Neuron (in vitro differentiated cells): ENCODE measurements at regions not wholly inside any gene's neighbourhood (a gene's known extent, or its start where the extent isn't known, plus 50 kb on each side); places are given as distances from the start of the nearest gene placed in this dataset.
A peak's percentile ranks its signal among the peaks of the same experiment; 100 is the strongest.

Experiments used
- H2AFZ ChIP-seq: one replicate; pipeline ENCODE4 v1.6.1; 2013; ENCODE audit warnings: low read depth, mild to moderate bottlenecking, inconsistent platforms, low read length, moderate library complexity
- H3K27me3 ChIP-seq: one replicate; pipeline ENCODE4 v1.6.1; 2013; ENCODE audit warnings: low read length; ENCODE audit not compliant: insufficient read depth
- H3K36me3 ChIP-seq: one replicate; pipeline ENCODE4 v1.6.1; 2013; ENCODE audit warnings: low read length; ENCODE audit not compliant: insufficient read depth
- H3K4me1 ChIP-seq: one replicate; pipeline ENCODE4 v1.6.1; 2013; ENCODE audit warnings: low read length; ENCODE audit not compliant: insufficient read depth
- H3K4me3 ChIP-seq: 2 replicates; pipeline ENCODE4 v1.5.1; 2013; ENCODE audit warnings: mild to moderate bottlenecking, low read length, moderate library complexity
- H3K9me3 ChIP-seq: one replicate; pipeline ENCODE4 v1.6.1; 2013; ENCODE audit warnings: low read length

DNA sequence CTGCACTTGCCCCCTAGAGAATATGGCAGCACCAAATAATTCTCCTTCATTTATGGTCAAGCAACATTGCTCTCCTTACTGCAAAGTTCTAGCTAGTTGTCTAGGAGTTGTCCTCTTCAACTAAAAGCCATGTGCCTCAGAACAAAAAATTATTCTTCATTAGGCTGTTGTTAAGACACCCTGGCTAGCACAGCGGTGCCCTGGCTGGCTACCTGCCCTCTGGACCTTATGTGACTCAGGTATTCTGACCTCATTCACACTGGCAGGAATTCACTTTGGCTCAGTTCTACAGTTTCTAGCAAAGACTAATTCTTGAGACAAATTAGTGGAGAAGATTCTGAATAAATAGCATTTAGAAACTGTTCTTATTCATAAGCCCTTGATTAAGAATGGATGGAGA lies 224.4 kb upstream of the KRR1 start:
- Histone ChIP-seq H3K27me3 (no peaks in the 10 kb centered on the region), H3K4me3 (no peak overlapping the region), H2AFZ (no peak overlapping the region), H3K36me3 (no peaks in the 10 kb centered on the region), H3K4me1 (no peaks in the 10 kb centered on the region), H3K9me3 (no peaks in the 10 kb centered on the region)

DNA sequence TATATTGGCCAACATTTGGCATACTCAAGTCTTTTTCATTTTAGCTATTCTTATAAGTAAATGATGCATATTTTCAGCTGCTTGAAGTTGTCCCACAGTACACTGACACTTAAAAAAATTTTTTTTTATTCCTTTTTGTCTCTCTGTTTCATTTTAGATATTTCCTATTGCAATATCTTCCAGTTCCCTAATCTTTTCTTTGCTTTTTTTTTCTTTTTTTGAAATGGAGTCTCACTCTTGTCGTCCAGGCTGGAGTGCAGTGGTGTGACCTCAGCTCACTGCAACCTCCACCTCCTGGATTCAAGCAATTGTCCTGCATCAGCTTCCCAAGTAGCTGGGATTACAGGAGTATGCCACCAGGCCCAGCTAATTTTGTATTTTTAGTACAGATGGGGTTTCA lies 217.4 kb upstream of the KRR1 start:
- Histone ChIP-seq H3K36me3 (no peaks in the 10 kb centered on the region), H3K4me1 (peaks cover 19% of the 10 kb centered on the region)

DNA sequence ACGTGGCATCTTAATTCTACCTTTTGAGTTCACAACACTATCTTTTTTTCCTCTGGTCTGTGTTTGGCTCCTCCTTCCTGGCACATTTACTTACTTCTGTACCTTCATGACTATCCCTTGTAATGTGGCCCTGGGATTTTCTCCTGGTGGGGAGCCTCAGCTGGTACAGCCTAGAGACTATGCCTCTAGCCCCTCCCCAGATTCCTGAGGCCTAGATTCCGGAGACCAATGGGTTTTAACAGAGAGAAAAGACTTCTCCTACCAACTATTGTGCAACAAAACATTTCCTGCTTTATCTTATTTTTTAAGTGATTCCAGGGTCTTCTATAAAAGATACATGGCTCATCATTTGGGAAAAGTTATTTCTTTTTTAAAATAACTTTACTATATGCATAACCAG lies 216.2 kb upstream of the KRR1 start:
- Histone ChIP-seq H2AFZ (peak overlapping the region; percentile 54), H3K27me3 (no peaks in the 10 kb centered on the region), H3K4me3 (no peak overlapping the region), H3K4me1 (peaks cover 28% of the 10 kb centered on the region), H3K9me3 (no peaks in the 10 kb centered on the region), H3K36me3 (no peaks in the 10 kb centered on the region)

More for the DNA sequence above, 217.4 kb upstream of the KRR1 start:
- H3K27me3 ChIP-seq = no peaks in the 10 kb centered on the region
- no peaks in the 10 kb centered on the region for H3K9me3 ChIP-seq
- no peak overlapping the region for H3K4me3 ChIP-seq
- H2AFZ ChIP-seq = no peak overlapping the region

DNA sequence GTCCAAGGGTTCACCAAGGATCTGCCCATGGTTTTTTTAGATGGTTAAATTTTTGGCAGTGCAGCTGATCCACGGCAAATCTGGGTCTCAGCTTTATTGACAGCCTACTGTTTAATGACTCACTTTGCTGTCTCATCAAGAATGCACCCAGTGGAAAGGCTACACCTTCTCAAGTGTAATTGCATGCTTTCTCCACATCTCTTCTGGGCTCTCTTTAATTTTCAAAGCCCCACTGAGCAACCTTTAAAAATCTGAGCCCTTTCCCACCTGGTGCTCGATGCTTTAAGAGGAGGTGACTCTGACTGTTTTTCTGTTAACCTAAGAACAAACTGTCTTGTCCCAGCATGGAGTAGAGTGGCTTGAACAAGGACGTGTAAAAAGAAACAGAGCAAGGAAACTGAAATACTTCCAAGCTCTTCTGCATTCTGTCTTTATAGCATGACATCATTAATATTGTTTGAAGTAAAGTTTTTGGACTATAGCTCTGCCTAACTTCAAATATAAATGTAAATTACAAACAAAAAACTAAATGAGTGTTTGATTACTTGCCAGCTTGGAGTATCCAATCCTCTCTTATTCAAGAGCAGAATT lies 214.2 kb upstream of the KRR1 start:
- Histone ChIP-seq H3K4me1 (peaks cover 46% of the 10 kb centered on the region), H3K4me3 (no peak overlapping the region), H3K9me3 (no peaks in the 10 kb centered on the region), H3K27me3 (no peaks in the 10 kb centered on the region), H2AFZ (no peak overlapping the region), H3K36me3 (no peaks in the 10 kb centered on the region)

DNA sequence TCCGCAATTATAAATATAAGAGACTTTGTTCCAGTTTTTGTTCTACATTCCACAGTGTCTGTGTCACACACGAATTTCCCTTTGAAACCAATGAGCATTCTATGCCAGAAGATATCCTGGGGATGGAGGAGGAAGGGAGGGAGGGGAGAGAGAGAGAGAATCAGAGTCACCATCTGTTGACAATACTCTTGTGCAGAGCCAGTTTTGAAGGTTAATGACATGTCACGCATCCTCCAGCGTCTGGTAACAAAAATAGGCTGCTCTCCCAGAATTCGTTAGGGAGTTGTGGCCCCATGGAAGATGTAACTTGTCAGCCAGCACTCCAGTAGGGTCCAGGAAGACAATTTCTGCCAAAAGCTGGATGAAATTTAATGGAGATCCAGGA lies 213.5 kb upstream of the KRR1 start:
- H2AFZ ChIP-seq = no peak overlapping the region
- H3K4me3 ChIP-seq = no peak overlapping the region
- no peaks in the 10 kb centered on the region for H3K27me3 ChIP-seq
- H3K36me3 ChIP-seq = no peaks in the 10 kb centered on the region
- H3K9me3 ChIP-seq = no peaks in the 10 kb centered on the region
- peaks cover 49% of the 10 kb centered on the region for H3K4me1 ChIP-seq

DNA sequence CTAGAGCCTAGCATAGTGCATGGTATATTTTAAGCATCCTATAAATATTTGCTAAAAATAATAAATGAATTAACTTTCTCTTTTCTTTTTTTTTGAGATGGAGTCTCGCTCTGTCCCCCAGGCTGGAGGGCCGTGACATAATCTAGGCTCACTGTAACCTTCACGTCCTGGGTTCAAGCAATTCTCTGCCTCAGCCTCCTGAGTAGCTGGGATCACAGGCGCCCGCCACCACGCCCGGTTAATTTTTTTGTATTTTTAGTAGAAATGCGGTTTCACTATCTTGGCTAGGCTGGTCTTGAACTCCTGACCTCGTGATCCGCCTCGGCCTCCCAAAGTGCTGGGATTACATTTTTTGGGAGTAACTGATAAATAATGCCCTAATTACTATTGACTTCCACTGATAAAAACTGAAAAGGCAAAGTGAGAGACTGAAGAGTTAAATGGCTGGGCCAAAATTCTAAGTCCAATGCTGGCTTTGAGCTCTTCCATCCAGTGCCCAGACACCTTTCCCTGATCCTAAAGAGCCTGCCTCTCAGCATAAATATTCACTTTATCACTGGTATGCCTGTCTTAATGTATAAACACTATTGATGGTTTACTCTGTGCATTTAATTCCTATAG lies 213.0 kb upstream of the KRR1 start:
- Histone ChIP-seq H3K4me1 (peaks cover 49% of the 10 kb centered on the region), H2AFZ (no peak overlapping the region), H3K27me3 (no peaks in the 10 kb centered on the region), H3K9me3 (no peaks in the 10 kb centered on the region), H3K4me3 (no peak overlapping the region), H3K36me3 (no peaks in the 10 kb centered on the region)

DNA sequence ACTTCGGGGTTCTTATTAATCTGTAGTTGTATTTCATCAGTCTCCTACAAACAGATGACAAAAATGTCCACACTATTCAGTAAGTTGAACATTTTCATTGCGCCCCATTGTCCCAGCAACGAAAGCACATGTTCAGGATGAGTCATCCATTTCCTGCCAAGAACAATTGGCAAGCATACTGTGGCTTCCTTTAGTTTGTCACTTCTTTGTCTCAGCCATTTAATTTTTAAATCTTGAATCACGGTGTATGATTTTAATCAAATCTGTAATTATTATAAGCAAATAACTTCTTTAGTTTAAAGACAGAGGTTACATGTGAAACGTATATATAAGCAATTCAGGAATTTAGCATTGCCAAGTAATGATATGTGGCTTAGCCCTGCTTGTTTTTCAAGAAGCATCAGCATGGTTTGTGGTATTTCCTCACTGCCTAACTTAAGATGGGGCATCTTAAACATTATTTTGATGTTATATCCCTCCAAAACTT lies 211.3 kb upstream of the KRR1 start:
- no peaks in the 10 kb centered on the region for H3K27me3 ChIP-seq
- peaks cover 49% of the 10 kb centered on the region for H3K4me1 ChIP-seq
- no peak overlapping the region for H3K4me3 ChIP-seq
- H3K36me3 ChIP-seq = no peaks in the 10 kb centered on the region
- peak overlapping the region; percentile 33 for H2AFZ ChIP-seq
- H3K9me3 ChIP-seq = no peaks in the 10 kb centered on the region

DNA sequence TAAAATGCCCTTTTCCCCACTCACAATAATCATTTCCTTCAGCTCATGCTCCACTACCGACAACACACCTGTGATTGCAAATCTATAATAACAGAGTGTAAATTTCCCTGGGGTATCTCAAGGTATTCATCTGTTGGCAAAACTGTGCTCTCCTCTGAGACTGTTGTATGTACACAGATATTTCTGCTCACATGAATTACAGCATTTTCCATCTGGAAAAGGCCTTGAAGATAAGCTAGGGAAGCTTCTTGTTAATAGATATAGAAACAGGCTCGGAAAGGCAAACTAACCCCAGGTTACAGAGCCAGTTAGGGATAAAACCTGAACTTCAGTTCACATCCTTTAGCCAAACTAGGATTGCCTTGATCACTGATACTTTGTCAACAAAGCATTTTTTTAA lies 210.4 kb upstream of the KRR1 start:
- Histone ChIP-seq H3K27me3 (no peaks in the 10 kb centered on the region), H3K4me3 (no peak overlapping the region), H3K36me3 (no peaks in the 10 kb centered on the region), H3K4me1 (peaks cover 43% of the 10 kb centered on the region), H2AFZ (no peak overlapping the region), H3K9me3 (no peaks in the 10 kb centered on the region)

DNA sequence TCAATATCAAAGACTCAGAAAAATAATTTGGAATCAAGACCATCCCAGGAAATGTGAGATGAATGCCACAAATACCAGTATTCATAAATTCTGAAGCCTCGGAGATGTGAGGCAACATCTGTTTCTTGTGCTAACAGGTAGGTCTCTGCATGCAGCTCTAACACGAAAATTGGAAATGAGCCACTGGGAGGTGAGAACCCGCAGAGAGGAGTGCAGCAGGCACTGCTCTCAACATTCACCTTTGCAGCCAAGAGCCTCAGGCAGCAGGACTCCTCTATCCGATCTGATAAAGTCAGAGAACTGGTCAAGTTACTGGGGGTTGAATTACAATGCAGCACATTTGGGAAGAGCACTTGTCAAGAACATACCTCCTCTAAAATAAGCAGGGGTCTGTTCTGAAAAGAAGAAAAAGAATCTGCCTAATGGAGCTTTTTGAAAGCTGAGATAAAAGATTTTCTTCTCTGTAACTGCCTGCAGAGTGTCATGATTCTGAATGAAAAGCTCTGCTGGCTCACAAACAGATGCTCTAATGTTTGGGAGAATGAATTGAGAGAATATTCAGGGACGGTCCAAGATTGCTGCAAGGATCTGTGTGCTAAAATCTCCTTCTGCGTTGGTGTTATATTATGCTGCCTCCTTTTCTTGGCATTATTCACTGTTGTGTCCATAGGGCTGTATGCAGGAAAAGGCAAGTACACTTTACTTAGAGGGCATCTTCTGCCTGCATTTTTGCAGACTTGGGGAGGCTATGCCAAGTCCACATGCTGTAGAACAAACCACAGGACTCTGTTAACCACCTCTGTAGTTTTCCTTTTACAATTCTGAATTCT lies 209.6 kb upstream of the KRR1 start:
- Histone ChIP-seq H3K36me3 (no peaks in the 10 kb centered on the region), H3K27me3 (no peaks in the 10 kb centered on the region), H2AFZ (no peak overlapping the region), H3K9me3 (no peaks in the 10 kb centered on the region), H3K4me3 (no peak overlapping the region), H3K4me1 (peaks cover 43% of the 10 kb centered on the region)

DNA sequence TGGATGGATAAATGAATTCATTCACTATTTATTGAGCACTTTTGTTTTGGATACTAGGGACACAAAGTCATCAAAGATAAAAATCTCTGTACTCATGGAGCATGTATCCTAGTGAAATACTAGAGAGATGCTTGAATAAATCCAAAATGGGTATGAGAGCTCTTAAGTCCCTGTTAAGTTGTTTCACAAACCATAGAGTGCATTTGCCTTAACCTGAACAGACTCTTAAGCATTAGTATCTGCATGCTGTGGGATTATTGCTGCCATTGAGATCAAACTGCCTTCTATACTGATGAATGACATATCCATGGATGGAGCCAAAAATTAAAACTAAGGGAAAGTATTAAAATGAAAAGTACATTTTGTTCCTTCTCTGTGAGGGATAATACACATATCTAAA lies 206.5 kb upstream of the KRR1 start:
- Histone ChIP-seq H3K27me3 (no peaks in the 10 kb centered on the region), H3K9me3 (no peaks in the 10 kb centered on the region), H2AFZ (no peak overlapping the region), H3K4me1 (peaks cover 24% of the 10 kb centered on the region), H3K36me3 (no peaks in the 10 kb centered on the region), H3K4me3 (no peak overlapping the region)

DNA sequence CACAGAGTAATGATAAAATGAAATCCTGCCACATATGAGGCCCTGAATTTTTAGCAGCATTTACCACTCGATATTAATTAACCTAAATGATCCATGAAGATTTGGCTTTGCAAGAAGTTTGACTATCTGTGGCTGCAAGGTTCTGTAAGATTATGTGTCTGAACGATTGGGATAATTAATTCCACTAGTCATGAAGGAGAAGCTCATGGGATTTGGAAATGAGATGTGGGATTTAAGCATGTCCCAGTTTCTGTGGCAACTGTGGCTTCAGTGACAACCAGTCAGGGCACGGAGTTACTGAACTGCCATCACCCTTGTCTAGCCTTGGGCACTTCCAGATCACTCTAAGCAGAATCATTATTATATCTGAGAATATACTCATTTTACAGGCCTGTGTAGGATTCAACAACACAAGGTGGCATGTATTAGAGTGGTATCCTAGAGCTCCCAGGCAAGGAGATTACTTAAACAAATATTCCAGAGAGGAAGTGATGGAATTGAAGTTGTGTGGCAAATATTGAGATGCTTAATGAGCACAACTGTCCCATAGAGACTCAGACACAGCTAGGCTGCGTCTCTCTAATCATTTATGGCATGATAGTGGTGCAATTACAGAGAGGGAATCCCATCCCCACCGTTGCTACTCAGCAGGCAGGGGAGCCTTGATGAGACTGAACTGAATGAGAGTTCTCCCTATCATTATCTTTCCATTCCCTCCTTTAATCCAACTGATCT lies 205.0 kb upstream of the KRR1 start:
- no peaks in the 10 kb centered on the region for H3K36me3 ChIP-seq
- no peaks in the 10 kb centered on the region for H3K27me3 ChIP-seq
- no peak overlapping the region for H3K4me3 ChIP-seq
- H3K9me3 ChIP-seq = no peaks in the 10 kb centered on the region
- H2AFZ ChIP-seq = no peak overlapping the region
- H3K4me1 ChIP-seq = peaks cover 11% of the 10 kb centered on the region

DNA sequence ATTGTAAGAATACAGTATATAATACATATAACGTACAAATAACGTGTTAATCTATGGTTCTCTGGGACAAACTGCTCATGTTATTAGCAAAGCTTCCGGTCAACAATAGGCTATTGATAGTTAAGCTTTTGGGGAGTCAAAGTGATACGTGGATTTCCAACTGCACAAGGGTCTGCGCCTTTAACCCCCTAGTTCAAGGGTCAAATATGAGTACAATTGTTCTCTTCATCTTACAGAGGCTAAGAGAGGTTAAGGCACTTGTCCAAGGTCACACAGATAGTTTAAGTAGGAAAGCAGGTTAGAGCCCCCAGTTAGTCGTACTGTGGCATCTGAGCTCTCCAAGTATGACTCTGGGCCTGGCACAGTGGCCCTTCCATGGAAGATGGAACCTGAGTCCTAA lies 204.3 kb upstream of the KRR1 start:
- Histone ChIP-seq H3K27me3 (no peaks in the 10 kb centered on the region), H3K4me1 (peaks cover 3% of the 10 kb centered on the region), H2AFZ (no peak overlapping the region), H3K9me3 (no peaks in the 10 kb centered on the region), H3K4me3 (no peak overlapping the region), H3K36me3 (no peaks in the 10 kb centered on the region)

DNA sequence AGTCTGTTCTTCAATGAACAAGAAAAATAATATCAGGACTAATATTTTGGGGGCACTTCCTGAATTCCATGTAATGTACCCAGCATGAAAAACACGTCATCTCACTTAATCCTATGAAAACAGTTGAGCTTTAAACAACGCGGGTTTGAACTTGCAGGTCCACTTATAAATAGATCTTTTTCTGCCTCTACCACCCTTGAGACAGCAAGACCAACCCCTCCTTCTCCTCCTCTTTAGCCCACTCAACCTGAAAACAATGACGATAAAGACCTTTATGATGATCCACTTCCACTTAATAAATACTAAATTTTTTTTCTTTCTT lies 203.9 kb upstream of the KRR1 start:
- Histone ChIP-seq H3K27me3 (no peaks in the 10 kb centered on the region), H3K9me3 (no peaks in the 10 kb centered on the region), H3K4me3 (no peak overlapping the region), H3K4me1 (peaks cover 1% of the 10 kb centered on the region), H3K36me3 (no peaks in the 10 kb centered on the region), H2AFZ (no peak overlapping the region)
